ENCODE measurements at regions not wholly inside any gene's neighbourhood (a gene's known extent, or its start where the extent isn't known, plus 50 kb on each side); places are given as distances from the start of the nearest gene placed in this dataset.

- Histone ChIP-seq H3K27ac (ENCODE audit: low read depth in 1 of 2, low read length in 2 of 2) (no peak overlapping the region), H3K4me1 (ENCODE audit: control insufficient read depth in 4 of 4, insufficient read depth in 4 of 4, low read length in 3 of 4) (no peaks in the 10 kb centered on the region), H3K9me3 (ENCODE audit: control insufficient read depth in 4 of 4, low read length in 3 of 4) (no peaks in the 10 kb centered on the region), H3K36me3 (ENCODE audit: control insufficient read depth in 4 of 4, insufficient read depth in 3 of 4, low read depth in 1 of 4, low read length in 3 of 4) (no peaks in the 10 kb centered on the region), H3K27me3 (ENCODE audit: control insufficient read depth in 4 of 4, insufficient read depth in 4 of 4, low read length in 3 of 4) (no peaks in the 10 kb centered on the region), H3K9ac (ENCODE audit: low read depth in 1 of 2, low read length in 2 of 2) (no peak overlapping the region), H3K4me3 (ENCODE audit: low read depth in 1 of 3, low read length in 3 of 3) (no peak overlapping the region)
- WGBS: 96% methylated on average over 7 of the region's 7 CpGs
- no peak for DNase-seq (ENCODE audit: low spot score)
- TF ChIP-seq RXRA (IDR thresholded peaks at IDR 0.05) (no peak), FOXA2 (IDR thresholded peaks at IDR 0.05) (no peak), EGR1 (IDR thresholded peaks at IDR 0.05; ENCODE audit: low read depth in 2 of 2) (no peak), ZBTB33 (IDR thresholded peaks at IDR 0.05) (no peak), SP1 (IDR thresholded peaks at IDR 0.05) (no peak)
Measured at GRCh38 chr2:186302263-186302662, 183.8 kb upstream of the ZC3H15 start.

GRCh38 chr2:186303091-186303490 is 183.0 kb upstream of the ZC3H15 start:
- no peak overlapping the region for H3K27ac ChIP-seq (ENCODE audit: low read depth in 1 of 2, low read length in 2 of 2)
- no peaks in the 10 kb centered on the region for H3K27me3 ChIP-seq (ENCODE audit: control insufficient read depth in 4 of 4, insufficient read depth in 4 of 4, low read length in 3 of 4)
- 94% methylated on average over 2 of the region's 2 CpGs for WGBS
- H3K4me1 ChIP-seq (ENCODE audit: control insufficient read depth in 4 of 4, insufficient read depth in 4 of 4, low read length in 3 of 4): no peaks in the 10 kb centered on the region
- H3K4me3 ChIP-seq (ENCODE audit: low read depth in 1 of 3, low read length in 3 of 3): no peak overlapping the region
- no peak overlapping the region for H3K9ac ChIP-seq (ENCODE audit: low read depth in 1 of 2, low read length in 2 of 2)
- TF ChIP-seq FOXA2 (IDR thresholded peaks at IDR 0.05) (no peak), ATF3 (IDR thresholded peaks at IDR 0.05) (no peak), CTCF (IDR thresholded peaks at IDR 0.05; ENCODE audit: low read depth, low read length, missing input control) (no peak), YY1 (IDR thresholded peaks at IDR 0.05) (no peak), ZBTB33 (IDR thresholded peaks at IDR 0.05) (no peak), FOXA1 (IDR thresholded peaks at IDR 0.05) (no peak), REST (IDR thresholded peaks at IDR 0.05) (no peak), EGR1 (IDR thresholded peaks at IDR 0.05; ENCODE audit: low read depth in 2 of 2) (no peak), MAX (IDR thresholded peaks at IDR 0.05) (no peak), JUND (IDR thresholded peaks at IDR 0.05) (no peak), RXRA (IDR thresholded peaks at IDR 0.05) (no peak), HNF4A (conservative IDR thresholded peaks at IDR 0.05) (no peak), HNF4G (IDR thresholded peaks at IDR 0.05) (no peak), TAF1 (conservative IDR thresholded peaks at IDR 0.05) (no peak), NR2F2 (IDR thresholded peaks at IDR 0.05) (no peak), GABPA (IDR thresholded peaks at IDR 0.05 in 1 of 2, conservative IDR thresholded peaks at IDR 0.05 in 1 of 2) (no peak), SP1 (IDR thresholded peaks at IDR 0.05) (no peak)
- H3K36me3 ChIP-seq (ENCODE audit: control insufficient read depth in 4 of 4, insufficient read depth in 3 of 4, low read depth in 1 of 4, low read length in 3 of 4): no peaks in the 10 kb centered on the region
- no peak for DNase-seq (ENCODE audit: low spot score)
- H3K9me3 ChIP-seq (ENCODE audit: control insufficient read depth in 4 of 4, low read length in 3 of 4): no peaks in the 10 kb centered on the region

All from liver (tissue), 8 donors.